IMR-90 (cell line): ENCODE measurements at regions not wholly inside any gene's neighbourhood (a gene's known extent, or its start where the extent isn't known, plus 50 kb on each side); places are given as distances from the start of the nearest gene placed in this dataset.

Experiments
- ATAC-seq: fragments of 200-7000 bp; cut with Tn5 transposase; 2 replicates; pipeline ENCODE4 v1.9.1; 2020; ENCODE audit warnings: low read depth, mild to moderate bottlenecking, moderate library complexity
- BruUV-seq: library from RNA; stranded (reverse); fragments of 400-500 nt; replicated peaks from 2 replicates; lab custom pipeline; 2021; lab: Mats Ljungman, UMichigan
- CTCF ChIA-PET: fragments of 300-600 bp; formaldehyde crosslinking; extraction: SDS; loops from one replicate; lab custom pipeline; 2021; ENCODE audit warnings: antibody characterized with exemption; lab: Yijun Ruan, JAX
- POLR2A ChIA-PET: fragments of 300-600 bp; sonication (Branson Sonifier 250); formaldehyde crosslinking; loops from one replicate; lab custom pipeline; 2022; ENCODE audit warnings: antibody characterized with exemption; ENCODE audit not compliant: unreplicated experiment; lab: Charles Lee
- DNase-seq: peaks from one replicate; pipeline ENCODE4 v3.0.0; 2013
- H2AFZ ChIP-seq: replicated peaks from 2 replicates; pipeline ENCODE3; 2013; ENCODE audit warnings: low read length, mild to moderate bottlenecking; ENCODE audit not compliant: poor library complexity
- H2AK5ac ChIP-seq: 2 replicates; pipeline ENCODE4 v1.6.1; 2013; ENCODE audit warnings: low read depth, low read length, inconsistent platforms
- H2AK9ac ChIP-seq: replicated peaks from 2 replicates; pipeline ENCODE3; 2013; ENCODE audit warnings: mild to moderate bottlenecking, low read depth, low read length, moderate library complexity; ENCODE audit not compliant: poor library complexity
- H2BK120ac ChIP-seq: 2 replicates; pipeline ENCODE4 v1.6.1; 2013; ENCODE audit warnings: low read depth, low read length, inconsistent platforms
- H2BK15ac ChIP-seq: 3 replicates; pipeline ENCODE4 v1.6.1; 2013; ENCODE audit warnings: low read depth, low read length, inconsistent platforms
- H2BK20ac ChIP-seq: 2 replicates; pipeline ENCODE4 v1.6.1; 2013; ENCODE audit warnings: low read depth, mild to moderate bottlenecking, inconsistent platforms, low read length, moderate library complexity
- H2BK5ac ChIP-seq: 2 replicates; pipeline ENCODE4 v1.6.1; 2013; ENCODE audit warnings: mild to moderate bottlenecking, low read depth, low read length, inconsistent platforms; ENCODE audit not compliant: poor library complexity, severe bottlenecking
- H3K14ac ChIP-seq: replicated peaks from 2 replicates; pipeline ENCODE4 v1.6.1; 2013; ENCODE audit warnings: low read depth, low read length, inconsistent platforms
- H3K18ac ChIP-seq: 2 replicates; pipeline ENCODE4 v1.6.1; 2013; ENCODE audit warnings: low read depth, low read length, control low read depth
- H3K23ac ChIP-seq: 2 replicates; pipeline ENCODE4 v1.6.1; 2013; ENCODE audit warnings: low read depth, low read length, inconsistent platforms
- H3K27ac ChIP-seq: 2 replicates; pipeline ENCODE4 v1.5.1; 2013; ENCODE audit warnings: mild to moderate bottlenecking, control low read depth, low read length; ENCODE audit not compliant: insufficient read depth
- H3K27me3 ChIP-seq: 2 replicates; pipeline ENCODE4 v1.6.1; 2013; ENCODE audit warnings: low read length; ENCODE audit not compliant: control insufficient read depth, insufficient read depth
- H3K36me3 ChIP-seq: 2 replicates; pipeline ENCODE4 v1.6.1; 2013; ENCODE audit warnings: low read length, mixed read lengths; ENCODE audit not compliant: control insufficient read depth, insufficient read depth
- H3K4ac ChIP-seq: 2 replicates; pipeline ENCODE4 v1.6.1; 2013; ENCODE audit warnings: low read depth, low read length, inconsistent platforms
- H3K4me1 ChIP-seq: 2 replicates; pipeline ENCODE4 v1.6.1; 2013; ENCODE audit warnings: low read length, mixed read lengths; ENCODE audit not compliant: control insufficient read depth, insufficient read depth
- H3K4me2 ChIP-seq: 2 replicates; pipeline ENCODE4 v1.6.1; 2013; ENCODE audit warnings: low read depth, mild to moderate bottlenecking, control low read depth, low read length, moderate library complexity
- H3K4me3 ChIP-seq: 2 replicates; pipeline ENCODE4 v1.5.1; 2013; ENCODE audit warnings: low read depth, mild to moderate bottlenecking, control low read depth, low read length, moderate library complexity; ENCODE audit not compliant: insufficient read depth
- H3K56ac ChIP-seq: 2 replicates; pipeline ENCODE4 v1.6.1; 2013; ENCODE audit warnings: low read length, inconsistent platforms; ENCODE audit not compliant: insufficient read depth; ENCODE audit errors: extremely low read depth
- H3K79me1 ChIP-seq, 2 experiments: 2 replicates each; pipeline ENCODE4 v1.6.1; 2013; ENCODE audit warnings: low read length in 2 of 2, inconsistent platforms in 1 of 2, low read depth in 1 of 2
- H3K9ac ChIP-seq: 2 replicates; pipeline ENCODE4 v1.6.1; 2013; ENCODE audit warnings: low read depth, low read length, control low read depth
- H3K9me1 ChIP-seq: 2 replicates; pipeline ENCODE4 v1.6.1; 2013; ENCODE audit warnings: low read length, inconsistent platforms; ENCODE audit not compliant: insufficient read depth
- H3K9me3 ChIP-seq: 2 replicates; pipeline ENCODE4 v1.6.1; 2013; ENCODE audit warnings: low read length; ENCODE audit not compliant: control insufficient read depth, insufficient read depth
- H4K20me1 ChIP-seq: 2 replicates; pipeline ENCODE4 v1.6.1; 2013; ENCODE audit warnings: low read length, inconsistent platforms; ENCODE audit not compliant: insufficient read depth
- H4K5ac ChIP-seq: 2 replicates; pipeline ENCODE4 v1.6.1; 2013; ENCODE audit warnings: mild to moderate bottlenecking, low read depth, low read length, control low read depth
- H4K8ac ChIP-seq, 2 experiments: 2 replicates each; pipeline ENCODE4 v1.6.1; 2013; ENCODE audit warnings: low read depth in 2 of 2, low read length in 2 of 2, control low read depth in 1 of 2, inconsistent platforms in 1 of 2
- H4K91ac ChIP-seq: 2 replicates; pipeline ENCODE4 v1.6.1; 2013; ENCODE audit warnings: low read depth, low read length, inconsistent platforms; ENCODE audit not compliant: insufficient read depth
- CHD1 ChIP-seq: IDR thresholded peaks from 2 replicates; pipeline ENCODE4 v1.6.1; 2012; ENCODE audit warnings: low read depth, low read length, improper control_type of control experiment
- MAFK ChIP-seq: IDR thresholded peaks from 2 replicates; pipeline ENCODE4 v1.6.1; 2012; ENCODE audit warnings: low read depth, low read length, improper control_type of control experiment
- RCOR1 ChIP-seq: IDR thresholded peaks from 2 replicates; pipeline ENCODE4 v1.6.1; 2012; ENCODE audit warnings: mild to moderate bottlenecking, low read length, improper control_type of control experiment; ENCODE audit not compliant: insufficient replicate concordance
- SMC3 ChIP-seq: fragments of 150-350 bp; IDR thresholded peaks from 2 replicates; pipeline ENCODE4 v1.6.1; 2016; ENCODE audit warnings: low read depth, mild to moderate bottlenecking, antibody characterized with exemption, low read length, moderate library complexity
- WGBS, 2 experiments: methylation state at CpG; one replicate each; pipeline versions ENCODE4 v1.1.5 to v1.1.7; 2013; ENCODE audit warnings: missing lambda C conversion rate in 2 of 2; ENCODE audit not compliant: insufficient read length in 1 of 2; ENCODE audit errors: extremely low coverage in 2 of 2; 5-methylcytosine and 5-hydroxymethylcytosine counted together
- dilution Hi-C: fragments of 300-500 bp; cut with HindIII; formaldehyde crosslinking; loops from one replicate; pipeline ENCODE4 v1.14.3; 2018; ENCODE audit warnings: low sequenced_read_pairs; ENCODE audit not compliant: unreplicated experiment
- in situ Hi-C: fragments of 300-500 bp; cut with MboI; formaldehyde crosslinking; loops from 3 replicates; pipeline ENCODE4 v1.14.3; 2019; ENCODE audit warnings: low sequenced_read_pairs, inconsistent platforms, mixed read lengths
- intact Hi-C: fragments of 100-400 bp; cut with micrococcal nuclease; formaldehyde crosslinking; loops from 2 replicates; pipeline ENCODE4 v1.10.0; 2022
- TF ChIP-seq, protein P1 (sequence below): fragments of 150-350 bp; IDR thresholded peaks from 2 replicates; pipeline ENCODE4 v1.6.1; 2017; ENCODE audit warnings: mild to moderate bottlenecking, antibody characterized with exemption, low read length, low read depth

DNA sequence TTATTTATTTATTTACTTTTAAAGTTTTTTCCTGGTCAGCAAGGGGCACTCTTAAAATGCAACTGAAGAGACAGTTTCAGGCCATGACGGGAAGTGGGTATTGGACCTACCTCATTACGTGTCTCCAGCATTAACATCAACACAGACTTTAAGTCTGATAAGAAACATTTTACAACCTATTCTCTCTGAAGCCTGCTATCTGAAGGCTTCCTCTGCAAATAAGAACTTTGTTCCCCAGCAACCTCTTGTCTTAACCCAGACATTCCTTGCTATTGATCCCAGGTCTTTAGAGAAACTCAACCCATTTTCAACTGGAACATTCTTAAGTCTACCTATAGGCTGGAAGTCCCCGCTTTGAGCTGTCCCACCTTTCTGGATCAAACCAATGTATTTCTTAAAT is 258.3 kb upstream of the TMPRSS15 start:
- Histone ChIP-seq H3K56ac (no peak overlapping the region), H3K4ac (no peak overlapping the region), H3K4me1 (no peaks in the 10 kb centered on the region), H3K79me1 (no peaks in the 10 kb centered on the region), H3K14ac (no peak overlapping the region), H3K18ac (no peak overlapping the region), H4K5ac (no peak overlapping the region), H2AFZ (no peak overlapping the region), H2AK5ac (no peak overlapping the region), H3K27ac (no peak overlapping the region), H2BK20ac (no peak overlapping the region), H2BK5ac (no peak overlapping the region), H3K9me1 (no peaks in the 10 kb centered on the region), H4K8ac (no peak overlapping the region), H3K23ac (no peak overlapping the region), H4K20me1 (no peaks in the 10 kb centered on the region), H3K4me3 (no peak overlapping the region), H3K27me3 (no peaks in the 10 kb centered on the region), H3K9me3 (peaks cover 2% of the 10 kb centered on the region), H3K4me2 (no peak overlapping the region), H3K36me3 (no peaks in the 10 kb centered on the region), H2AK9ac (no peak overlapping the region), H3K9ac (no peak overlapping the region), H4K91ac (no peak overlapping the region), H2BK15ac (no peak overlapping the region), H2BK120ac (no peak overlapping the region)
- intact Hi-C loops: no loop called here
- no peak for TF ChIP-seq MAFK
- TF ChIP-seq CHD1: no peak
- no peak for TF ChIP-seq SMC3
- no peak for TF ChIP-seq RCOR1
- TF ChIP-seq, protein P1, sequence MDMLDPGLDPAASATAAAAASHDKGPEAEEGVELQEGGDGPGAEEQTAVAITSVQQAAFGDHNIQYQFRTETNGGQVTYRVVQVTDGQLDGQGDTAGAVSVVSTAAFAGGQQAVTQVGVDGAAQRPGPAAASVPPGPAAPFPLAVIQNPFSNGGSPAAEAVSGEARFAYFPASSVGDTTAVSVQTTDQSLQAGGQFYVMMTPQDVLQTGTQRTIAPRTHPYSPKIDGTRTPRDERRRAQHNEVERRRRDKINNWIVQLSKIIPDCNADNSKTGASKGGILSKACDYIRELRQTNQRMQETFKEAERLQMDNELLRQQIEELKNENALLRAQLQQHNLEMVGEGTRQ: no peak
- ATAC-seq: no peak
- no peak for DNase-seq
- POLR2A ChIA-PET: no interaction called here
- CTCF ChIA-PET: no interaction called here
- dilution Hi-C loops: no loop called here
- no TSS peak for BruUV-seq
- 60% methylated on average over 1 of the region's 3 CpGs; no CpG with 5 or more reads in 1 of the 2 experiments for WGBS, 2 experiments
- in situ Hi-C loops: no loop called here
